ENCODE measurements at regions not wholly inside any gene's neighbourhood (a gene's known extent, or its start where the extent isn't known, plus 50 kb on each side); places are given as distances from the start of the nearest gene placed in this dataset.

DNA sequence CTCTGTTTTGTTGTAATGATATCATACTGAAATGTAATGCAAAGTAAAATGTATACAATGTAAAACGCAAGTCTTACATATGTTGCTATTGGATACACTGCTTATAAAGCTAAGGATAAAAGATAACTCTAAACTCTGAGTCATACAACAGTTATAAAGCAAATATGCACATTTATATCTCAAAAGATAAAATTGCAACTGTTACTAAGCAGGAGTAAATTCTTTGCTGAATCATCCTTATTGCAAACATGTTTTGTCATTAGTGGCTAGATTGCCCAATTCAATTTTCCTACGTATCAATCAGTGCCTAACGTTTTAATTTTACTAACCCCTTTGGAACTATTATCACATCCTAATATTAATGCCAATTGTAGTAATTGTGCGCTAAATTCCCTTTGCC is 762.9 kb downstream of the LTN1 start:
- TF ChIP-seq POLR2AphosphoS5 (IDR thresholded peaks at IDR 0.05) (no peak), POLR2A (IDR thresholded peaks at IDR 0.05) (no peak)
- TF ChIP-seq, protein P1, sequence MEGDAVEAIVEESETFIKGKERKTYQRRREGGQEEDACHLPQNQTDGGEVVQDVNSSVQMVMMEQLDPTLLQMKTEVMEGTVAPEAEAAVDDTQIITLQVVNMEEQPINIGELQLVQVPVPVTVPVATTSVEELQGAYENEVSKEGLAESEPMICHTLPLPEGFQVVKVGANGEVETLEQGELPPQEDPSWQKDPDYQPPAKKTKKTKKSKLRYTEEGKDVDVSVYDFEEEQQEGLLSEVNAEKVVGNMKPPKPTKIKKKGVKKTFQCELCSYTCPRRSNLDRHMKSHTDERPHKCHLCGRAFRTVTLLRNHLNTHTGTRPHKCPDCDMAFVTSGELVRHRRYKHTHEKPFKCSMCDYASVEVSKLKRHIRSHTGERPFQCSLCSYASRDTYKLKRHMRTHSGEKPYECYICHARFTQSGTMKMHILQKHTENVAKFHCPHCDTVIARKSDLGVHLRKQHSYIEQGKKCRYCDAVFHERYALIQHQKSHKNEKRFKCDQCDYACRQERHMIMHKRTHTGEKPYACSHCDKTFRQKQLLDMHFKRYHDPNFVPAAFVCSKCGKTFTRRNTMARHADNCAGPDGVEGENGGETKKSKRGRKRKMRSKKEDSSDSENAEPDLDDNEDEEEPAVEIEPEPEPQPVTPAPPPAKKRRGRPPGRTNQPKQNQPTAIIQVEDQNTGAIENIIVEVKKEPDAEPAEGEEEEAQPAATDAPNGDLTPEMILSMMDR (IDR thresholded peaks at IDR 0.05), result no peak

Measured in transverse colon (tissue), 4 donors.